GM21381 (cell line): ENCODE measurements at regions not wholly inside any gene's neighbourhood (a gene's known extent, or its start where the extent isn't known, plus 50 kb on each side); places are given as distances from the start of the nearest gene placed in this dataset.
"Not testable (repeated sequence)": the region's sequence is repeated elsewhere in the genome, so short reads cannot be mapped to it uniquely, and the experiment has no call there.

ENCODE experiments used
- ATAC-seq: cut with Tn5 transposase; IDR thresholded peaks from one replicate; pipeline ENCODE4 v1.9.1; 2021; ENCODE audit warnings: mild to moderate bottlenecking, moderate library complexity; ENCODE audit not compliant: unreplicated experiment

- no peak for ATAC-seq
Measured at GRCh38 chr18:42530276-42530675, 575.2 kb downstream of the PIK3C3 start.

DNA sequence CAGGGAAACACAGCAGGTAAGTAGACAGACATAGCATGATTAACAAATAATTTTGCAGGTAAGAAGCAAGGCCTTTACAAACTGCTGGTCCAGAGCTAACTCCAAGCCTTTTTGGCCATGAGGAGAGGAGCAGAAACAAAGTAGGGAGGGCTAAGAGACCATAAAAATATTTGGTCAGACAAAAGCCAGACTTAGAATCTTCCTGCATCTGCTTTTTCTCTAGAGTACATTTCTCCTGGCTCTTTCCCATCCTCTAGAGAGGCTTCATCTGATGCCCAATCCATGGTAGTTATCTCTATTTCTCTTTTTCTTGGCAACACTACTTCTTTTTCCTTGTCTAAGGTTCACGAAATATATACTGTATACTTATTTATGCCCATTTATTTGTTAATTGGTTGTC is 577.1 kb downstream of the PIK3C3 start:
- ATAC-seq: no peak

DNA sequence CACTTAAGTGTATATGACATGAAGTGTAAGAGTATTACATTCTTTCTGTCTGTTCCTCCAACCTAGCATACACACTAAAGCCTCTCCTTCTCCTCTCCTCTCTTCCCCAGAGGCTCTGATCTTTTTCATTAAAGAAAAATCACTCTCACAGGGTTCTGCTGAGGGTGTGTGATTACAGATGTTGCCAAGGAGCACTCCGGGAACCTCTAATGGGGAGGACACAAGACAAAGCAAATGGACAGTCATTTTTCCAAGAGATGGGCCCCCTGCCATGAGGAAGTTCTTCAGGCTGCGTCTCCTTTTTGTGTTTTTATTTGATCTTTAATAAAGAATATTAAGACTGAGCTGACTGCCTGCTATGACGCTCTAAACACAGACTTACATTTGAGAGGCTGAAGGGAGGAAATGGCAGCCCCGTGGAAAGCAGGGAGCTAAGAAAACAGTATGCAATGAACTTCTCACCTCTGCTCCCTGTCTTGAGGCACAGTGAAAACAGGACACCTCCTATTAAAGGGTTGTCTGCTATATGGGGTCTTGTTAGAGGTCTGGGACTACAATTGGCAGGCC is 578.1 kb downstream of the PIK3C3 start:
- ATAC-seq: no peak

- ATAC-seq: no peak
Measured at GRCh38 chr18:42533616-42534015, 578.6 kb downstream of the PIK3C3 start.

- no peak for ATAC-seq
Measured at GRCh38 chr18:42534313-42534712, 579.3 kb downstream of the PIK3C3 start.

GRCh38 chr18:42536442-42536841 is 579.0 kb downstream of the RIT2 start:
- no peak for ATAC-seq

DNA sequence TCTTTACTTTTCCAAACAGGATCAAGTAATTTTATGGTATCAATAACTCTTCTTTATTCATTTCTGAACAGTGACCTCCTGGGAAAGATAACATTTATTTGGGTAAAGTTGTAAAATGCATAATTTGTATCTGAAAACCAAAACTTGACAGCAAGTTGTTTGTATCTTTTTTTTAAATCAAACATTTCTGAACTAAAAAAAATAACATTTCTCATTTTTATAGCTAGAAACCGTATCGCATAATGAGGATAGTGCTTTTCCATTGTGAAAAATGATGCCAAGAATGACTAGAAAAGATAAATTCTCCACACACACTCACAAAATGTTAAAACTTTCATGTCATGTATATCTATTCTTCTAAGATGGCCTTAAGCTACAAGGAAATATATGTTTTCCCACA is 578.2 kb downstream of the RIT2 start:
- no peak for ATAC-seq

DNA sequence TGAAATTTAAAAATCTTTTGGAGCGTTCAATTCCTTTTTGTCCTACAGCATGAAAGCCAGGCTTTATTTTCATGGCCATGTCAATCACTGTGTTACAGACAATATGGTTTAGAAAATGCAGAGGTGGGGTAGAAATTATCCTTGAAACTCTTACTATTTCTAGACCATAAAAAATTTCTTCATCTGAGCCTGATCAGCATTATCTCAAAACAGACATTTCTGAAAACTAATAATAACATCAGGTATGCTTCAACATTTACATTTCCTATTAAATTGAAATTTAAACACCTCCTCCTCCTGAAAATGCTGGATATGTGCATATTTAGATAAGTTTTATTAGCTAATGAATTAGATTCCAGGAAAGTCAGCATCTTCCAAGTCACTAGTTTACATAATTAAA is 570.6 kb downstream of the RIT2 start:
- no peak for ATAC-seq

DNA sequence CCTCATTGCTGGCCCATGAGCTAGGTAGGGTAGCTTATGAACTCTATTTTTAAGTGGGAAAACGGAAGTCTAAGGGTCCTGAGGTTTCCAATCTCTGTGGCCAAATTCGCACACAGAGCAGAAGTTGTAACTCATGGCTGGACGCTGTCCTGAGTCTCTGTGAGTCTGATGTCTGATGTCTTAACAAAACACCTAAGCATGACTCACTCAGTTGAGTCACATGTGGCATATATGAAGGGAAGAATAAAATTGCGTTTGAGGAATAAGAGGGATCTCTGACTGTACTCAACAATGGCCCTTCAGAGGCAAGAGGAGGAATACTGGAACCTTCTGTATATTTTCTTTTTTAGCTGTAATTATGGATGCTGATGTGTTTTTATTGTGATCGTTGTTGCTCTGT is 569.7 kb downstream of the RIT2 start:
- no peak for ATAC-seq

DNA sequence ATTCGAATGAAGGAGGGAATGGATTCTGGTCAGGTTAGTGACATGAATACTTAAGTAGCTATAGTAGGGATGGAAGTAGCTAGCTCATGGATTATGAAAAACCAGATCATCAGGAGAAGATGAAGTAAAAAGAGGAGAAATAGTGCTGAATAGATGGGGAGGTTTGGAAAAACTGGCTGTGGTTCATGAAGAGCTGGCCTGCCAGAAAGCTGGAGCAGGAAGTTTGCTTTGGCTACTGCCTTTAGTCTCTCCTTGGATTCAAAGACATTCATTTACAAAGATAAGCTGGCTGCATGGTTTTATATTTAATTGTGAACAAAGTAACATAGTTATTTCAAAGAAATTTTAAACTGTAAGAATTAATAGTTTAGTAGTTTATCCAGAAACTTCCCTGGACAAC is 567.0 kb downstream of the RIT2 start:
- no peak for ATAC-seq

- no peak for ATAC-seq
Measured at GRCh38 chr18:42549596-42549995, 565.9 kb downstream of the RIT2 start.

- not testable (repeated sequence) for ATAC-seq
Measured at GRCh38 chr18:42552559-42552958, 562.9 kb downstream of the RIT2 start.

GRCh38 chr18:42559069-42559690 is 556.3 kb downstream of the RIT2 start:
- ATAC-seq: no peak

DNA sequence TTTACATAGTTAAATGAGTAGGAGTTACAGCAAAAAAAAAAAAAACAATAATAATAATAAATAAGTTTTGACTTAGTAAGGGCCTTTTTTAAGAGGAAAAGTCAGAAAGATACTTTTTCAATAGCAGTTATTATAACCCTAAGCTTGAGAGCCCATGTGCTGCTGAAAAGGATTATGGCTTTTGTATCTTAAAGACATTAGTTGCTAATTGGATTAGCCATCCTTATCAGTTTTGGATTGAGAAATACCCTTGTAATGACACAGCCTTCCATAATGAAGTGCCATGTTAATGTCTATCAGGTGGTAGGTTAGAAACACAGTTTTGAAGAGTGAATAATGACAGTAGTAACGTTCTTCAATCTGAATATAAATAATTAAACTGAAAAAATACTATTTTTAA is 554.0 kb downstream of the RIT2 start:
- no peak for ATAC-seq

GRCh38 chr18:42563995-42564394 is 551.5 kb downstream of the RIT2 start:
- ATAC-seq: no peak

DNA sequence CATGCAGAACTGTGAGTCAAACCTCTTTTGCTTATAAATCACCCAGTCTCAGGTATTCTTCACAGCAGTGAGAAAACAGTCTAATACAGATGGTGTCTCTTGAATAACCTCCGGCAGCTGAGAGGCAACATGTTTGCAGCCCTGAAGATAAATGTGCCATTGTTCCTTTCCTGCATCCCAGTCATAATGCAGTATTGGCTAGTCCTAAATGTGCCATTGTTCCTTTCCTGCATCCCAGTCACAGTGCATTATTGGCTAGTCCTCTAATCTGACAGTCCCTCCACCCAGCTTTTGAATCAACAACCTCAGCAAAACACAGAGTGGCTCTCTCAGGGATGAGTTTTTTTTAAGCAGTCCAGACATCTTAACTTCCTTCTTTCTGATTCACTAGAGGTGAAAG is 550.7 kb downstream of the RIT2 start:
- ATAC-seq: no peak

- ATAC-seq: no peak
Measured at GRCh38 chr18:42568773-42569172, 546.7 kb downstream of the RIT2 start.

- no peak for ATAC-seq
Measured at GRCh38 chr18:42574871-42575270, 540.6 kb downstream of the RIT2 start.

DNA sequence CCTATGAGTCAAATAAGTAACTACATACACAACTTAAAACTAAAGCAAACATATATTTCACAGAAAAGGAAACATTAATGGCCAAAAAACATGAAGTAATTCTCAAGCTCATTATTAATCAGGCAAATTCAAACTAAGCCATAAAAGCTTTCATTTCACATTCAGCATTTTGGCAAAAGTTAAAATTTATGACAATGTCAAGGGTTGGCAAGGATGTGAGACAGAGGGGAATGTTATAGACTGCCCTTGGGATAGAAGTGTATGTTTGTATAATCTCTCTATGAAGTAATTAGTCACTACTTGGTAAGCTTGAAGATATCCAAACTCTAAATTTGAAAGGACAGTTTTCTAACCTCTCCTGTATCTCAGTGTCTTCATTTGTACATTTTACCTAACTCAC is 539.4 kb downstream of the RIT2 start:
- no peak for ATAC-seq

- ATAC-seq: no peak
Measured at GRCh38 chr18:42578792-42579191, 536.7 kb downstream of the RIT2 start.

- ATAC-seq: no peak
Measured at GRCh38 chr18:42582266-42582665, 533.2 kb downstream of the RIT2 start.

GRCh38 chr18:42583283-42583731 is 532.2 kb downstream of the RIT2 start:
- ATAC-seq: no peak

- ATAC-seq: no peak
Measured at GRCh38 chr18:42586601-42587000, 528.9 kb downstream of the RIT2 start.
